ENCODE measurements at regions not wholly inside any gene's neighbourhood (a gene's known extent, or its start where the extent isn't known, plus 50 kb on each side); places are given as distances from the start of the nearest gene placed in this dataset.

DNA sequence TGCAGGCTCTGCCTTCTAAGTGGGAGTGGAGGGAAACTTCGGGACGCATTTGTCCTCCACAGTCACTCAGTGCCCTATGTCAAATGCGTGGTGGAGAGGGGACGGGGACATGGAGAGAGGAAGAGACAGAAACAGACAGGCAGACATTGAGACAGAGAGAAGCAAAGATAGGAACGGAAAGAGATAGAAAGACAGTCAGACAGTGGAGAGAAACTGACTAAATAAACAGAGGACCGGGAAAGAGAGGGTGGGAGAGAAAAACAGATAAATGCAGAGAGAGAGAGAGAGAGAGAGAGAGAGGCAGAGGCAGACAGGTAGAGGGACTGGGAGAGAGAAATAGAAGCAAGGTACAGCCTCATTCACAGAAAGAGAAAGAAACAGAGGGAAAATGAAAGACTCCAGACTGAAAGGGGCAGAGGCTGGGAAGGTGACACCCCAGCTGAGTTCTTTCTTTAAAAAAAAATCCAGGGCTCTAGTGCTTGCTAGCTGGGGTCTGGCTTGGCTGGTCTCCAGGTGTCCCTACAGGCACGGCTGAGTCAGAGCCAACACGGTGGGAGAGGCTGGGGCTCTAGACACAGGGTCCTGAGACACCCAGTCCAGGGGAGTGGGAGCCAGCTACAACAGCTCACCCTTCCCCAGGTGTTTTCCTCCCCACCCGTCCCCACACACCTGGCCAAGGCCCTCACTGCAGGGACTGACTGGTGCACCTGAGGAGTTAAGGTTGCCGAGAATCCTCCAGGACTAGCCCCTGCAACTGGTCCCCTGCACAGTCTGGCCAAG, 506.1 kb upstream of the PROK2 start:
- TF ChIP-seq, protein P1, sequence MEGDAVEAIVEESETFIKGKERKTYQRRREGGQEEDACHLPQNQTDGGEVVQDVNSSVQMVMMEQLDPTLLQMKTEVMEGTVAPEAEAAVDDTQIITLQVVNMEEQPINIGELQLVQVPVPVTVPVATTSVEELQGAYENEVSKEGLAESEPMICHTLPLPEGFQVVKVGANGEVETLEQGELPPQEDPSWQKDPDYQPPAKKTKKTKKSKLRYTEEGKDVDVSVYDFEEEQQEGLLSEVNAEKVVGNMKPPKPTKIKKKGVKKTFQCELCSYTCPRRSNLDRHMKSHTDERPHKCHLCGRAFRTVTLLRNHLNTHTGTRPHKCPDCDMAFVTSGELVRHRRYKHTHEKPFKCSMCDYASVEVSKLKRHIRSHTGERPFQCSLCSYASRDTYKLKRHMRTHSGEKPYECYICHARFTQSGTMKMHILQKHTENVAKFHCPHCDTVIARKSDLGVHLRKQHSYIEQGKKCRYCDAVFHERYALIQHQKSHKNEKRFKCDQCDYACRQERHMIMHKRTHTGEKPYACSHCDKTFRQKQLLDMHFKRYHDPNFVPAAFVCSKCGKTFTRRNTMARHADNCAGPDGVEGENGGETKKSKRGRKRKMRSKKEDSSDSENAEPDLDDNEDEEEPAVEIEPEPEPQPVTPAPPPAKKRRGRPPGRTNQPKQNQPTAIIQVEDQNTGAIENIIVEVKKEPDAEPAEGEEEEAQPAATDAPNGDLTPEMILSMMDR (IDR thresholded peaks at IDR 0.05): no peak
- Histone ChIP-seq H3K4me3 (no peak overlapping the region), H3K27ac (no peak overlapping the region), H3K9me3 (no peaks in the 10 kb centered on the region), H3K36me3 (no peaks in the 10 kb centered on the region), H3K4me1 (peaks cover 0 to 22% (median 12%) of the 10 kb centered on the region in 4 donors), H3K27me3 (peaks cover 0 to 16% of the 10 kb centered on the region in 2 donors)
- DNase-seq: no peak
- intact Hi-C loops (cut with DNase I; ENCODE audit: low total_unique reads): no loop called here

DNA sequence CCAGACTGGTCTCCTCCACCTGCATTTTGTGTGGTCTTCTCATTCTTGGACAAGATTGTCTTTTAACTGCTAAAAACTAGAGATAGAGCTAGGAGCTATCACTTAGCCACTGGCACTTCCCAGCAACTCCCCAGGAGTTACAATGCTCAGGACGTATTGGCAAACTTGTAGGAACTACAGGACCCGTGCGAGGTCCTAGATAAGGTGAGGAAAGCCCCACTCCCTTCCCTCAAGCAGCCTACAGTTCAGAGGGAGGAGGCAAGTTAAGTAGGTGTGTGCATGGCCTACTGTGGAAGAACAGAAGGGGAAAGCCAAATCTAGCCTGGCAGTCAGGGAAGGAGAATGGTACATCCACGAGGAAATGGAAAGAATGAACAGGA, 504.7 kb upstream of the PROK2 start:
- no peaks in the 10 kb centered on the region for H3K36me3 ChIP-seq
- no peak overlapping the region for H3K27ac ChIP-seq
- no peak for DNase-seq
- H3K27me3 ChIP-seq: peaks cover 0 to 30% of the 10 kb centered on the region in 2 donors
- no peak overlapping the region for H3K4me3 ChIP-seq
- TF ChIP-seq, protein P1 (IDR thresholded peaks at IDR 0.05): no peak
- intact Hi-C loops (cut with DNase I; ENCODE audit: low total_unique reads): no loop called here
- no peaks in the 10 kb centered on the region for H3K9me3 ChIP-seq
- peaks cover 0 to 22% (median 12%) of the 10 kb centered on the region in 4 donors for H3K4me1 ChIP-seq

DNA sequence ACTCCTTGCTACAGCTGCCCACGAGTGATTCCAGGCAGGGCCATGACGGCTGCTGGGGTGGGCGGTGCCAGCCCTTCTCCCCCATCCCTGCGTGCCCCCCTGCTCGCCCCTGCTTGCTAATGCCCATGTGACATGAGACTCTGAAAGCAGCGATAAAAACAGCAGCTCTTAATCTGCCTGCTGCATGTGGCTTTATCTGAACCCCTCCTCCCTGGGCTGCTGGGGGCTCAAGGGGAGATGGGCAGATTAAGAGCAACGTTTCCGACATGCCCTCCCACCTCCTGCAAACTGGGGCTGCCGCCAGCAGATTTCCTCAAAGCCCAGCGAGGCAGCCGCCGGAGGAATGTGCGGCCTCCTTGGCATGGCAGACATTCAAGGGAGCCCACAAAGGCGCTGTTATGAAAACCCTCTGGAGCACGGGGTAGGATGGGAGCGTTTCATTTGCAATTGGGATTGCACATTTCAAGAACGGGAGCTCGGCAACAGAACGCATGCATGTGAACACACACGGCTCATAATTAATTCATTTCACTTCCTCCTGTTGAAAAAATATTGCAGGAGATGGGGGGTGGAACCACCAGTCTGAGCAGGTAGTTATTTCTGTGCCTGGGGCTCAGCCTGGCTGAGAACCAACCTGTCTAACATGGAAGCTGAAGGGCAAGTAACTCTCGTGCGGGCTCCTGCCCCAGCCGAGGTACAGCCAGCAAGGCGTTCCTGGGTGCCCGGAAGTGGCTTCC, 504.2 kb upstream of the PROK2 start:
- H3K9me3 ChIP-seq: no peaks in the 10 kb centered on the region
- H3K27ac ChIP-seq: no peak overlapping the region
- intact Hi-C loops (cut with DNase I; ENCODE audit: low total_unique reads): no loop called here
- H3K36me3 ChIP-seq: no peaks in the 10 kb centered on the region
- peak in 1 of 2 donors; percentile 70 for DNase-seq
- peak overlapping the region; percentile 1 to 23 for H3K4me3 ChIP-seq
- peaks cover 0 to 36% of the 10 kb centered on the region in 2 donors for H3K27me3 ChIP-seq
- TF ChIP-seq, protein P1 (IDR thresholded peaks at IDR 0.05): no peak
- H3K4me1 ChIP-seq: peaks cover 0 to 22% (median 12%) of the 10 kb centered on the region in 4 donors

DNA sequence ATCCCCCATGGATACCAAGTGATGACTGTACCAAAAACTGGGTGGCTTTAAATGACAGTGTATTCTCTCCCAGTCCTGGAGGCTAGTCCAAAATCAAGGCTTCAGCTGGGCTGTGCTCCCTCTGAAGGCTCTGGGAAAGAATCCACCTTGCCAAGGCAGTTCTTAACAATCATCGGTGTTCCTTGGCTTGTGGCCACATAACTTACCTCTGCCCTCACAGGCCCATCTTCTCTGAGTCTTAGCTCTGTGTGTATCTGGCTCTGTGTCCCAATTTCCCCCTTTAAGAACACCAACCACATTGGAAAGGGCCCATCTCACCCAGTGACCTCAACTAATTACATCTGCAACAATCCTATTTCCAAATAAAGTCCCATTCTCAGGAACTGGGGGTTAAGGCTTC, 503.0 kb upstream of the PROK2 start:
- H3K27me3 ChIP-seq: peaks cover 0 to 39% of the 10 kb centered on the region in 2 donors
- intact Hi-C loops (cut with DNase I; ENCODE audit: low total_unique reads): no loop called here
- TF ChIP-seq, protein P1 (IDR thresholded peaks at IDR 0.05): no peak
- H3K4me3 ChIP-seq: no peak overlapping the region
- peaks cover 0 to 22% (median 12%) of the 10 kb centered on the region in 4 donors for H3K4me1 ChIP-seq
- no peaks in the 10 kb centered on the region for H3K36me3 ChIP-seq
- DNase-seq: no peak
- no peak overlapping the region for H3K27ac ChIP-seq
- peaks cover 0 to 1% (median 0%) of the 10 kb centered on the region in 3 donors for H3K9me3 ChIP-seq

DNA sequence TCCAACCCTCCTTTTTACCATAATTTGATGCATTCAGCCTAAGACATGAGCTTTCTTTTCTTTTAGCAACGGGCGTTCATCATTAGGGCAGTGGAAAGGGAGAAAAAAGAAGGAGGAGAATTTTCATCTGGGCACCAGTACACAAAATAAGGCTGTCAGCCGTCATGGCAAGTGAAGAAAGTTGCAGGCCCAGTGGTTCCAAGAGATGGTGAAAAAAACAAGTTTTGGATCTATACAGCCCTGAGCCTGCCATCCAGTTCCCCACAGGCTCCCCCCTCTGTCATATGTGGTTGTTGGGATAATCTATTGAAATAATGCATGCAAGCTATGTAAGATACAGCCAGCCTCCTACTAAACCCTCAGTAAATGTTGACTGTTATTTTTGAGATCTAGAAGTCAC, 500.6 kb upstream of the PROK2 start:
- DNase-seq: no peak
- TF ChIP-seq, protein P1 (IDR thresholded peaks at IDR 0.05): no peak
- no peak overlapping the region for H3K4me3 ChIP-seq
- H3K4me1 ChIP-seq: peaks cover 0 to 22% (median 12%) of the 10 kb centered on the region in 4 donors
- peaks cover 0 to 6% (median 4%) of the 10 kb centered on the region in 3 donors for H3K9me3 ChIP-seq
- H3K27ac ChIP-seq: no peak overlapping the region
- peaks cover 0 to 45% of the 10 kb centered on the region in 2 donors for H3K27me3 ChIP-seq
- intact Hi-C loops (cut with DNase I; ENCODE audit: low total_unique reads): no loop called here
- H3K36me3 ChIP-seq: no peaks in the 10 kb centered on the region

Measured in tibial artery (tissue), 4 donors.